Type B pancreatic cell (in vitro differentiated cells): ENCODE measurements at regions not wholly inside any gene's neighbourhood (a gene's known extent, or its start where the extent isn't known, plus 50 kb on each side); places are given as distances from the start of the nearest gene placed in this dataset.
A peak's percentile ranks its signal among the peaks of the same experiment; 100 is the strongest.

Source experiments
- DNase-seq: peaks from one replicate; pipeline ENCODE4 v3.0.0; 2021; ENCODE audit warnings: mixed read lengths; ENCODE audit not compliant: unreplicated experiment; ENCODE audit errors: extremely low spot score
- H3K27ac Mint-ChIP-seq: 2 replicates; pipeline ENCODE4 v1.8.0; 2021; ENCODE audit warnings: mild to moderate bottlenecking, mixed read lengths
- H3K27me3 Mint-ChIP-seq: 2 replicates; pipeline ENCODE4 v1.8.0; 2021; ENCODE audit warnings: mixed read lengths
- H3K36me3 Mint-ChIP-seq: 2 replicates; pipeline ENCODE4 v1.8.0; 2021; ENCODE audit warnings: mixed read lengths
- H3K4me1 Mint-ChIP-seq: one replicate; pipeline ENCODE4 v1.8.0; 2021; ENCODE audit warnings: mixed read lengths; ENCODE audit not compliant: unreplicated experiment
- H3K4me3 Mint-ChIP-seq: 2 replicates; pipeline ENCODE4 v1.8.0; 2021; ENCODE audit warnings: mild to moderate bottlenecking, mixed read lengths
- H3K9me3 Mint-ChIP-seq: 2 replicates; pipeline ENCODE4 v1.8.0; 2021; ENCODE audit warnings: mixed read lengths
- TF ChIP-seq, protein P1 (sequence below): fragments of 200-600 bp; sonication (generic); conservative IDR thresholded peaks from 2 replicates; pipeline ENCODE4 v1.5.0; 2021; ENCODE audit warnings: antibody characterized with exemption, mild to moderate bottlenecking

DNA sequence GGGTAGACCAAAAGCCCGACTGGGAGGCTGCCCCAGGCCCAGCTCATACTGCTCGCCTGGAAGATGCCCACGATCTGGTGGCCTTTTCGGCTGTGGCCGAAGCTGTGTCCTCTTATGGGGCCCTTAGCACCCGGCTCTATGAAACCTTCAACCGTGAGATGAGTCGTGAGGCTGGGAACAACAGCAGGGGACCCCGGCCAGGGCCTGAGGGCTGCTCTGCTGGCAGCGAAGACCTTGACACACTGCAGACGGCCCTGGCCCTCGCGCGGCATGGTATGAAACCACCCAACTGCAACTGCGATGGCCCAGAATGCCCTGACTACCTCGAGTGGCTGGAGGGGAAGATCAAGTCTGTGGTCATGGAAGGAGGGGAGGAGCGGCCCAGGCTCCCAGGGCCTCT lies 61.7 kb downstream of the TET3 start:
- H3K4me3 Mint-ChIP-seq: no peak overlapping the region
- no peak for DNase-seq
- no peaks in the 10 kb centered on the region for H3K9me3 Mint-ChIP-seq
- no peaks in the 10 kb centered on the region for H3K27me3 Mint-ChIP-seq
- peaks cover 36% of the 10 kb centered on the region for H3K4me1 Mint-ChIP-seq
- TF ChIP-seq, protein P1, sequence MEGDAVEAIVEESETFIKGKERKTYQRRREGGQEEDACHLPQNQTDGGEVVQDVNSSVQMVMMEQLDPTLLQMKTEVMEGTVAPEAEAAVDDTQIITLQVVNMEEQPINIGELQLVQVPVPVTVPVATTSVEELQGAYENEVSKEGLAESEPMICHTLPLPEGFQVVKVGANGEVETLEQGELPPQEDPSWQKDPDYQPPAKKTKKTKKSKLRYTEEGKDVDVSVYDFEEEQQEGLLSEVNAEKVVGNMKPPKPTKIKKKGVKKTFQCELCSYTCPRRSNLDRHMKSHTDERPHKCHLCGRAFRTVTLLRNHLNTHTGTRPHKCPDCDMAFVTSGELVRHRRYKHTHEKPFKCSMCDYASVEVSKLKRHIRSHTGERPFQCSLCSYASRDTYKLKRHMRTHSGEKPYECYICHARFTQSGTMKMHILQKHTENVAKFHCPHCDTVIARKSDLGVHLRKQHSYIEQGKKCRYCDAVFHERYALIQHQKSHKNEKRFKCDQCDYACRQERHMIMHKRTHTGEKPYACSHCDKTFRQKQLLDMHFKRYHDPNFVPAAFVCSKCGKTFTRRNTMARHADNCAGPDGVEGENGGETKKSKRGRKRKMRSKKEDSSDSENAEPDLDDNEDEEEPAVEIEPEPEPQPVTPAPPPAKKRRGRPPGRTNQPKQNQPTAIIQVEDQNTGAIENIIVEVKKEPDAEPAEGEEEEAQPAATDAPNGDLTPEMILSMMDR: no peak
- no peak overlapping the region for H3K27ac Mint-ChIP-seq
- peaks cover 23% of the 10 kb centered on the region for H3K36me3 Mint-ChIP-seq

DNA sequence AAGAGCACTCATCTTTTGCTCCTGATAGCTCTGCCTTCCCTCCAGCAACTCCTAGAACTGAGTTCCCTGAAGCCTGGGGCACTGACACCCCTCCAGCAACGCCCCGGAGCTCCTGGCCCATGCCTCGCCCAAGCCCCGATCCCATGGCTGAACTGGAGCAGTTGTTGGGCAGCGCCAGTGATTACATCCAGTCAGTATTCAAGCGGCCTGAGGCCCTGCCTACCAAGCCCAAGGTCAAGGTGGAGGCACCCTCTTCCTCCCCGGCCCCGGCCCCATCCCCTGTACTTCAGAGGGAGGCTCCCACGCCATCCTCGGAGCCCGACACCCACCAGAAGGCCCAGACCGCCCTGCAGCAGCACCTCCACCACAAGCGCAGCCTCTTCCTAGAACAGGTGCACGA lies 62.4 kb downstream of the TET3 start:
- TF ChIP-seq, protein P1: no peak
- peaks cover 26% of the 10 kb centered on the region for H3K36me3 Mint-ChIP-seq
- H3K27ac Mint-ChIP-seq: no peak overlapping the region
- H3K4me1 Mint-ChIP-seq: peaks cover 32% of the 10 kb centered on the region
- H3K9me3 Mint-ChIP-seq: no peaks in the 10 kb centered on the region
- no peak overlapping the region for H3K4me3 Mint-ChIP-seq
- DNase-seq: no peak
- H3K27me3 Mint-ChIP-seq: no peaks in the 10 kb centered on the region

DNA sequence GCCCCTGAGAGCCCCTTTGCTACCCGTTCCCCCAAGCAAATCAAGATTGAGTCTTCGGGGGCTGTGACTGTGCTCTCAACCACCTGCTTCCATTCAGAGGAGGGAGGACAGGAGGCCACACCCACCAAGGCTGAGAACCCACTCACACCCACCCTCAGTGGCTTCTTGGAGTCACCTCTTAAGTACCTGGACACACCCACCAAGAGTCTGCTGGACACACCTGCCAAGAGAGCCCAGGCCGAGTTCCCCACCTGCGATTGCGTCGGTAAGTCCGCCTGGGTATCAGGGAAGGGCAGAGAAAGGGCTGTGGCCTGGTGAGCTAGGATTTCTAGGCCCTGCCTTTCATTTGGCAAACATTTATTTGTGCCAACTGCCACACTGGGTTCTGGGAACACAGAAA lies 63.4 kb downstream of the TET3 start:
- TF ChIP-seq, protein P1: no peak
- Mint-ChIP-seq H3K9me3 (no peaks in the 10 kb centered on the region), H3K36me3 (peaks cover 25% of the 10 kb centered on the region), H3K4me3 (no peak overlapping the region), H3K27me3 (no peaks in the 10 kb centered on the region), H3K27ac (peak overlapping the region; percentile 91), H3K4me1 (peaks cover 27% of the 10 kb centered on the region)
- DNase-seq: no peak

DNA sequence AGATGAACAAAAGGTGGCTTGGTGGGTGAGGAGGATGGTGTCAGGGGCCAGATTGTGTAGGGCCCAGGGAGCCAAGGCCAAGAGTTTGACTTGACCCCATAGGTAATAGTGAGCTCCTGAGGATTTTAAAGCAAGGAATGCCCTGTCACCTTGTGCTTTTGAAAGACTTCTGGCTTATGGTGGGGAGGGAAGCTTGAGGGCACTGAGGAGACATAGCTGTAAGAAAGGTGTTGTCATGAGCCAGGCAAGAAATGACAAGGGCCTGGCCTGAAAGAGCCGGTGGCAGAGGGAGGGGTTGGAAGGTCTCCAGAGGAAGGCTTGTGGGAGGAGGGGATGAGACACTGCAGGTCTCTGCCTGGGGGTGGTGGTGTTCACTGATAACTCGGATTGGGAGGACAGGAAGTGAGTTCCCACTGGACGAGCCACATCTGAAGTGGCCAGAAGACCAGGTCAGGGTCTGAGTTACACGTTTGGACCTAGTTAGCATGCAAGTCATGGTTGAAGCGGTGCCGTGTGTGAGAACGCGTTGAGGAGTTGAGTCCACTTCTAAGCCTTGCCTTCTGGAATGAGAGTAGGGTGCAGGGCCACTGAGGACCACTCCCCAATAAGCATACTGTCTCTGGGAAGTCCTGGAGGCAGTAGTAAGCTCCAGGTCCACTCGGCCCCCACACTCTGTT lies 64.3 kb downstream of the TET3 start:
- no peak for DNase-seq
- peaks cover 29% of the 10 kb centered on the region for H3K4me1 Mint-ChIP-seq
- H3K27ac Mint-ChIP-seq: peak overlapping the region; percentile 91
- H3K9me3 Mint-ChIP-seq: no peaks in the 10 kb centered on the region
- no peaks in the 10 kb centered on the region for H3K27me3 Mint-ChIP-seq
- H3K36me3 Mint-ChIP-seq: peaks cover 26% of the 10 kb centered on the region
- H3K4me3 Mint-ChIP-seq: peak overlapping the region; percentile 42
- TF ChIP-seq, protein P1: no peak

DNA sequence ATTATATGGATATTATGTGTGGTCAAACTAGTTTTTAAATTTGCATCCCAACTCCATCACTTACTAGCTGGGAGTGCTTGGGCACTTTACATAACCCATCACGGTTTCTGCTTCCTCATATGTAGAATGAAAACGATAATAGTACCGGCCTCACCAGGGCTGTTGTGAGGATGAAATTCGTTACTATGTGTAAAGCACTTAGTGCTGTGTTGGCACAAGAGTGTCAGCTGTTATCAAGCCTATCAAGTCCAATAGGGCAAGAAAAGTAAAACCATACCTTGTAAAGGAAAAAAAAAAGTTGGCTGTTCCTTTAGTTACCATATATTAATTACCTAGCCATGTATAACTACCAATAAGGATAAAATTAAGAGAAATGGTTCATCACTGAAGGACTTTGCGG lies 65.4 kb downstream of the TET3 start:
- DNase-seq: no peak
- TF ChIP-seq, protein P1: no peak
- Mint-ChIP-seq H3K27ac (peak overlapping the region; percentile 91), H3K36me3 (peaks cover 32% of the 10 kb centered on the region), H3K4me1 (peaks cover 34% of the 10 kb centered on the region), H3K27me3 (no peaks in the 10 kb centered on the region), H3K9me3 (no peaks in the 10 kb centered on the region), H3K4me3 (no peak overlapping the region)
